ENCODE measurements at regions not wholly inside any gene's neighbourhood (a gene's known extent, or its start where the extent isn't known, plus 50 kb on each side); places are given as distances from the start of the nearest gene placed in this dataset. TPM values are rescaled to one million over a fixed set of nuclear protein-coding genes. Genes with fewer than 3 reads are reported as not detected.
"Not testable (repeated sequence)": the region's sequence is repeated elsewhere in the genome, so short reads cannot be mapped to it uniquely, and the experiment has no call there.

- not testable (repeated sequence) for H3K9me3 ChIP-seq; H3K27me3 ChIP-seq; DNase-seq (ENCODE audit: low spot score in 2 of 2); H3K36me3 ChIP-seq; H3K27ac ChIP-seq; H3K4me1 ChIP-seq; H3K4me3 ChIP-seq
- WGBS, 2 donors: no CpG with 5 or more reads among the region's 4 CpGs
Measured at GRCh38 chr9:61817127-61817705, 627.4 kb downstream of the SPATA31A7 start.

GRCh38 chr9:61853624-61854259 is 663.9 kb downstream of the SPATA31A7 start:
- H3K27ac ChIP-seq: peak overlapping the region in 3 of 4 donors; percentile 3 to 68 (median 26)
- peak; percentile 65 to 67 for DNase-seq (ENCODE audit: low spot score in 2 of 2)

GRCh38 chr9:61854260-61854640 is 664.4 kb downstream of the SPATA31A7 start:
- peak overlapping the region; percentile 3 to 50 (median 32) for H3K4me3 ChIP-seq
- H3K27ac ChIP-seq: peak overlapping the region in 3 of 4 donors; percentile 3 to 68 (median 26)
- not testable (repeated sequence) for H3K4me1 ChIP-seq; H3K36me3 ChIP-seq; H3K9me3 ChIP-seq; H3K27me3 ChIP-seq; DNase-seq (ENCODE audit: low spot score in 2 of 2)
- no CpG with 5 or more reads among the region's 21 CpGs for WGBS, 2 donors

More at GRCh38 chr9:61853624-61854259, 663.9 kb downstream of the SPATA31A7 start:
- not testable (repeated sequence) for H3K36me3 ChIP-seq, H3K27me3 ChIP-seq, H3K9me3 ChIP-seq, H3K4me1 ChIP-seq
- 0 to 8% methylated on average over 6 to 13 of the region's 40 CpGs for WGBS, 2 donors
- peak overlapping the region; percentile 3 to 50 (median 32) for H3K4me3 ChIP-seq

GRCh38 chr9:61856283-61856682 is 666.4 kb downstream of the SPATA31A7 start:
- H3K4me3 ChIP-seq; H3K4me1 ChIP-seq; H3K9me3 ChIP-seq; H3K36me3 ChIP-seq; H3K27me3 ChIP-seq; H3K27ac ChIP-seq; DNase-seq (ENCODE audit: low spot score in 2 of 2): not testable (repeated sequence)
- WGBS, 2 donors: no CpG with 5 or more reads among the region's 33 CpGs

GRCh38 chr9:61856858-61857453 is 667.1 kb downstream of the SPATA31A7 start:
- H3K27ac ChIP-seq, H3K36me3 ChIP-seq, H3K27me3 ChIP-seq, H3K4me1 ChIP-seq, H3K4me3 ChIP-seq, H3K9me3 ChIP-seq: not testable (repeated sequence)
- 49% methylated on average over 8 of the region's 28 CpGs; no CpG with 5 or more reads in 1 of the 2 donors for WGBS, 2 donors
- peak; percentile 10 to 18 for DNase-seq (ENCODE audit: low spot score in 2 of 2)

- not testable (repeated sequence) for H3K4me3 ChIP-seq; H3K4me1 ChIP-seq; H3K36me3 ChIP-seq; H3K27me3 ChIP-seq; H3K27ac ChIP-seq; DNase-seq (ENCODE audit: low spot score in 2 of 2); H3K9me3 ChIP-seq
- no CpG with 5 or more reads among the region's 42 CpGs for WGBS, 2 donors
Measured at GRCh38 chr9:61857709-61858351, 668.0 kb downstream of the SPATA31A7 start.

- H3K27ac ChIP-seq, H3K4me3 ChIP-seq, H3K4me1 ChIP-seq, H3K27me3 ChIP-seq, H3K36me3 ChIP-seq, H3K9me3 ChIP-seq: not testable (repeated sequence)
- peak; percentile 50 to 56 for DNase-seq (ENCODE audit: low spot score in 2 of 2)
- WGBS, 2 donors: 0 to 37% methylated on average over 6 to 9 of the region's 29 CpGs
Measured at GRCh38 chr9:61862431-61862971, 672.7 kb downstream of the SPATA31A7 start.

GRCh38 chr9:61864463-61864862 is 674.6 kb downstream of the SPATA31A7 start:
- DNase-seq (ENCODE audit: low spot score in 2 of 2); H3K9me3 ChIP-seq; H3K27me3 ChIP-seq; H3K27ac ChIP-seq; H3K4me1 ChIP-seq; H3K36me3 ChIP-seq; H3K4me3 ChIP-seq: not testable (repeated sequence)
- 79 to 92% methylated on average over 5 of the region's 7 CpGs for WGBS, 2 donors

GRCh38 chr9:61868965-61869364 is 679.1 kb downstream of the SPATA31A7 start:
- not testable (repeated sequence) for H3K27me3 ChIP-seq; H3K4me3 ChIP-seq; H3K4me1 ChIP-seq; DNase-seq (ENCODE audit: low spot score in 2 of 2); H3K9me3 ChIP-seq; H3K36me3 ChIP-seq; H3K27ac ChIP-seq
- WGBS, 2 donors: no CpG with 5 or more reads among the region's 32 CpGs

GRCh38 chr9:61872329-61872728 is 682.5 kb downstream of the SPATA31A7 start:
- not testable (repeated sequence) for H3K4me1 ChIP-seq; H3K4me3 ChIP-seq; DNase-seq (ENCODE audit: low spot score in 2 of 2); H3K27me3 ChIP-seq; H3K9me3 ChIP-seq; H3K27ac ChIP-seq; H3K36me3 ChIP-seq
- WGBS, 2 donors: 100% methylated on average over 1 of the region's 2 CpGs

Small RNAs in the stretch of these regions (small RNA-seq; reads per million reads assigned to genes)
- not detected for gene AL391987.6

Data from tibial nerve (tissue), 4 donors.